Stimulated activated CD8-positive, alpha-beta memory T cell treated with anti-CD3 and anti-CD28 coated beads, Interleukin-15, amount 100 ng/mL, for 1 hour (primary cell): ENCODE measurements at regions not wholly inside any gene's neighbourhood (a gene's known extent, or its start where the extent isn't known, plus 50 kb on each side); places are given as distances from the start of the nearest gene placed in this dataset.

Experiments used
- DNase-seq: peaks from one replicate; pipeline ENCODE4 v3.0.0-alpha.2; 2020; ENCODE audit warnings: low read depth

- no peak for DNase-seq
Observed at GRCh38 chr3:18044191-18044590, 301.8 kb upstream of the TBC1D5 start.

GRCh38 chr3:18036450-18036815 lies 294.0 kb upstream of the TBC1D5 start:
- DNase-seq, result no peak

GRCh38 chr3:18035641-18036449 lies 293.4 kb upstream of the TBC1D5 start:
- no peak for DNase-seq

GRCh38 chr3:18033581-18034108 lies 291.2 kb upstream of the TBC1D5 start:
- no peak for DNase-seq

- no peak for DNase-seq
Observed at GRCh38 chr3:18030371-18030870, 288.0 kb upstream of the TBC1D5 start.

GRCh38 chr3:18027161-18027939 lies 284.9 kb upstream of the TBC1D5 start:
- no peak for DNase-seq

GRCh38 chr3:18024715-18025114 lies 282.3 kb upstream of the TBC1D5 start:
- DNase-seq, result no peak

GRCh38 chr3:18019161-18019495 lies 276.7 kb upstream of the TBC1D5 start:
- DNase-seq, result no peak

GRCh38 chr3:18018491-18019160 lies 276.2 kb upstream of the TBC1D5 start:
- no peak for DNase-seq

- no peak for DNase-seq
Observed at GRCh38 chr3:18016366-18016765, 273.9 kb upstream of the TBC1D5 start.

- DNase-seq, result no peak
Observed at GRCh38 chr3:18012933-18013332, 270.5 kb upstream of the TBC1D5 start.

- DNase-seq, result no peak
Observed at GRCh38 chr3:18012436-18012835, 270.0 kb upstream of the TBC1D5 start.

- no peak for DNase-seq
Observed at GRCh38 chr3:18011387-18011786, 269.0 kb upstream of the TBC1D5 start.

- DNase-seq, result no peak
Observed at GRCh38 chr3:18010001-18010400, 267.6 kb upstream of the TBC1D5 start.

- no peak for DNase-seq
Observed at GRCh38 chr3:18008706-18009368, 266.4 kb upstream of the TBC1D5 start.

GRCh38 chr3:18007980-18008379 lies 265.5 kb upstream of the TBC1D5 start:
- no peak for DNase-seq

- DNase-seq, result no peak
Observed at GRCh38 chr3:17995769-17996168, 253.3 kb upstream of the TBC1D5 start.

GRCh38 chr3:17994167-17994566 lies 251.7 kb upstream of the TBC1D5 start:
- DNase-seq, result no peak

GRCh38 chr3:17990390-17990789 lies 248.0 kb upstream of the TBC1D5 start:
- DNase-seq, result no peak

- no peak for DNase-seq
Observed at GRCh38 chr3:17986348-17986816, 244.0 kb upstream of the TBC1D5 start.

- DNase-seq, result no peak
Observed at GRCh38 chr3:17985658-17986347, 243.4 kb upstream of the TBC1D5 start.
